CD4-positive, alpha-beta T cell treated with Interferon gamma for 1 hour (primary cell): ENCODE measurements at regions not wholly inside any gene's neighbourhood (a gene's known extent, or its start where the extent isn't known, plus 50 kb on each side); places are given as distances from the start of the nearest gene placed in this dataset.
"Not testable (repeated sequence)": the region's sequence is repeated elsewhere in the genome, so short reads cannot be mapped to it uniquely, and the experiment has no call there.

Experiments
- DNase-seq: peaks from one replicate; pipeline ENCODE4 v3.0.0-alpha.2; 2020

DNA sequence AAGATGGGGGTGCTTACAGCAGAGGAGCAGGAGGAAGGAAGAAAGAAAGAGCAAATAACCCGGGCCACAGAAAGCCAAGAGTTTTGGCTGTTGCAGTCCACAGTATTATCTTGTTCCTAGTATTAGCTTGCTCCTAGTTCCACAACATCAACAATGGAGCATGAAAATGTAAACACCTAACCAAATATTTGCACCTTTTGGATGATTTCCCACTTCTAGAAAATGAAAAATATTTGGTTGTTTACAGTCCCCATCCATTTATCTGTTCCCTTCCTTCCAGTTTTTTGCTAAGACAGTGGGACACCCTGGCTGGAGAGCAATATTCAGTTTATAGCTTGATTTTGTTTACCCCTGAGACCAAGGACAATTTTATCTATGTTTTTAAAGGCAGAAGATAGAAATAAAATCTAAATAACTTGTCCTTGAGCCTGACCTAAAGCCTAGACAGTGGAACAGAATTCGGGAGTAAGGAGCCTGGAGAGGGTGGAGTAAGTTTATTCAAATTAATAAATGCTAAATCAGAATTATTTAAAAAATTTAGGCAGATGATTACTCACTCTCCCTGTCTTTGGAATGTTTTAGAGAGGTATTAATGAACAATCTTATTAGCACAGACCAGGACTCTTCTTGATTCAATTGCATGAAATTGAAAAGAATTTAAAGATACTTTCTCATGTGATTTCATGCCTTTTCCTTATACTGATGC lies 51.6 kb downstream of the RESF1 start:
- no peak for DNase-seq

GRCh38 chr12:32012249-32012785 lies 53.1 kb downstream of the RESF1 start:
- DNase-seq, result no peak

- DNase-seq, result no peak
These were observed 55.8 kb downstream of the RESF1 start for GRCh38 chr12:32015036-32015435.

DNA sequence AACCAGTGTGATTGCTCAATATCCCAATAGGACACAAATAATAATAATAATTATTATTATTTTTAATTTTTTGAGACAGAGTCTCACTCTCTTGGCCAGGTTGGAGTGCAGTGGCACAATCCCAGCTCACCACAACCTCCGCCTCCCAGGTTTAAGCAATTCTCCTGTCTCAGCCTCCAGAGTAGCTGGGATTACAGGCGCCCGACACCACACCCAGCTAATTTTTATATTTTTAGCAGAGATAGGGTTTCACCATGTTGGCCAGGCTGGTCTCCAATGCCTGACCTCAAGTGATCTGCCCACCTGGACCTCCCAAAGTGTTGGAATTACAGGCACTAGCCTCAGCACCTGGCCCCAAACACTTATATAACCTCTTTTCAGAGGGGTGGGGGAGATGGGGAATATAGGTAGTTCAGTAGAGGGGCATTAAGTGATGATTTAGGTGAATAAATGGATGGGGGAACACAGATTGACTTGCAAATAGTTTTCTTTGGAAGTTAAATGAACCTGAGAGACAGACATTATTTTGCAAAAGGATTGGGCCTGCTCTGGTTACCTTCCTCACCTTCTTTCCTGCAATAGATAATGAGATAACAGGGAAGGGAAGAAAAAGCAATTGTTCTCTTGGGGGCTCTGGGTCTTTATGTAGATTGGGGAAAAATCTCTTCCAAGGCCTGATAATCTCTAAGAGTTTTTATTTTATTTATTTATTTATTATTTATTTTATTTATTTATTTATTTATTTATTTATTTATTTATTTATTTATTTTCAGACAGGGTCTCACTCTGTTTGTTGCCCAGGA lies 57.7 kb downstream of the RESF1 start:
- no peak for DNase-seq

GRCh38 chr12:32021346-32021773 lies 62.1 kb downstream of the RESF1 start:
- DNase-seq, result no peak

- DNase-seq, result not testable (repeated sequence)
These were observed 63.2 kb downstream of the RESF1 start for GRCh38 chr12:32022387-32022786.

- DNase-seq, result not testable (repeated sequence)
These were observed 64.6 kb downstream of the RESF1 start for GRCh38 chr12:32023861-32024260.

DNA sequence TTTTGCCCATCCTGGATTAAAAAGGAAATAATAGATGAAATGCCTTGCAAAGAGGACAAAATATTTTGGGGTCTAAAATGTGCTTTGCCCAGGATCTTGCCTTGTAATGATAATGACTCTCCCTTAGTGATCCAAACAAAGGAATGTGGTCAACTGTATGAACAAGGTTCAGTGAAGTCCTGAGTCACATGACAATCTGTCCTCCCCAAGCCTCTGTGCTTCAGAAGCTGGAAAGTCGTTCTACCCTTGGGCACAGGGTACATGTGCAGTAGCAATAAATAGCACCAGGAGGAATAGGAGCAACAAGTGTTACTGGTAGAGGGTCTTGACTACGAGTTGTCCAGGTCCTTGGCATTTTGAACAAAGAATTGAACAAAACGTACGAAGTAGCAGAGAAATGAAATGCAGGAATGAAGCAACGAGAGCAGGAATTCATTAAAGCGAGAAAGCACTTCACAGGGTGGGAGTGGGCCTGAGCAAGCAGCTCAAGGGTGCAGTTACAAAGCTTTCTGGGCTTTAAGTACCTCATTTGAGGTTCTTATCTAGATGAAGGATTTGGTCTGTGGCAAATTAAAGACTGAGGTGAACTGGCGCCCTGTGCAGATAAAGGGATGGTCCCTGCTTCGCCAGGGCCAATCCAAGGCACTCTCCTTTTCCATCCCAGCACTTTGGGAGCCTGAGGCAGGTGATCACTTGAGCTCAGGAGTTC lies 65.8 kb downstream of the RESF1 start:
- DNase-seq, result no peak

- peak; percentile 41 for DNase-seq
These were observed 66.7 kb downstream of the RESF1 start for GRCh38 chr12:32025906-32026305.

- peak; percentile 39 for DNase-seq
These were observed 68.6 kb downstream of the RESF1 start for GRCh38 chr12:32027684-32028365.

DNA sequence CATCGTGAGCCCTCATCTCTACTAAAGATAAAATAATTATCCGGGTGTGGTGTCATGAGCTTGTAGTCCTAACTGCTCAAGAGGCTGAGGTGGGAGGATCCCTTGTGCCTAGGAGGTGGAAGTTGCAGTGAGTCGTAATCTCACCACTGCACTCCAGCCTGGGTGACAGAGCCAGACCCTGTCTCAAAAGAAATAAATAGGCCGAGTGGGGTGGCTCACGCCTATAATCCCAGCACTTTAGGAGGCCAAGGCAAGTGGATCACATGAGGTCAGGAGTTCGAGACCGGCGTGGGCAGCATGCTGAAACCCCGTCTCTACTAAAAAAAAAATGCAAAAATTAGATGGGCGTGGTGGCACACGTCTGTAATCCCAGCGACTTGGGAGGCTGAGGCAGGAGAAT lies 70.9 kb downstream of the RESF1 start:
- DNase-seq, result no peak

DNA sequence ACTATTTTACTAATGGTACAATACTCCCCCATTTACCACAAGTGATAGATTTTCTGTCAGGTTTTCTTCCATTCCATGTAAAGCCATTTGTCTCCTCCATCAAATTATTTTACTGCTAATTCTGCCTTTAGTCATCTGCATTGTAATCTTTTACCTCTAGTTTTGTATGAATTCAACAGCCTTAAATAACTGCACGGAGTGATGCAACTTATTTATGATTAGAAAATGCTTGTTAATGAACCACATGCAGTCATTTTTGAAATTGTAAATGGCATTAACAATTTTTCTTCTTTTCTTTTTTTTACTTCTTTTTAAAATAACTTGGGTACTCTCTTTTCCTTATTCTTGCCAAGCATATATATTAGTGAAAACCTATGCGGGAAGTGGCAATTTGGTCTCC lies 71.5 kb downstream of the RESF1 start:
- no peak for DNase-seq

DNA sequence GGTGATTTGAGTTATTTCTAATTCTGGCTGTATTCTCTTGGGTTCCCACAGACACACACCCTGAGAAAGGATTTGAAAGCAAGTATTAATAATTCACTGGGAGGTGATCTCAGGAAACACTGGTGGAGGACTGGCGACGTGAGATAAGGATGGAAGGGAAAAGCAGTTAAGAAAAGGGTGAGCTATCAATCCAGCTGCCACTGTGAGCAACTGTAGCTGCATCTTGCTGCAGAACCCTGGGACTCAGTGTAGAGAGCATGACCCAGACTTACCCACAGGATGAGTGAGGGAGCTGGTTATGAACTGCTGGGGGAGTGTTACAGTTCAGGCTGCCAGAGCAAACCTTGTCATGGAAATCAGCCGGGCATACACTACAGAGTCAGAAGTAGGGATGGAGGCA lies 71.9 kb downstream of the RESF1 start:
- DNase-seq, result no peak

DNA sequence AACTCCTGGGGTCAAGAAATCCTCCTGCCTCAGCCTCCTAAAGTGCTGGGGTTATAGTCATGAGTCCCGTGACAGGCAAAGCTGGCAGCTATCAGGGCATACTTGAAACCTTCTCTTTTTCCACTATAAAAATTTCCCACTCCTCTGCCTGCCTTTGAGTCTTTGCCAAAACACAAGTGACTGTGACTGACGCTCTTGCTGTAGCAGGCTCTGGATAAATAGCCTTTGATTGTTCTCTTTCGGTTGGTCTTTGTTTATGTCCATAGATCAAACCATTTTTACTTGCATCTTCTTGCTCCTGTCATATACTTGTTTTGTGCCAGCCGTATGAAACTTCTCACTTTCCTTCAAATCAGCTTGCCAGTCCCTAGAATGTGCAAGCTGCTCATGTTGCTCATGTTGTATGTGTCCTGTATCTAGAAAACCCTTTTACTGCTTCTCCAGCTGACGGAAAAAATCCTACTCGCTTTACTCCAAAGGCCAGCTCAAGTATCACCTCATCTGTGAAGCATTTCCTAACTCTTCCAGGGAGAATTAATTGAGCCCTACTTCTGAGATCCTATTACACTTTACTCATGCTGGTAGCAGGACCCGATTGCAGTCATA lies 73.1 kb downstream of the RESF1 start:
- no peak for DNase-seq

- no peak for DNase-seq
These were observed 73.2 kb upstream of the BICD1 start for GRCh38 chr12:32033406-32033805.

- DNase-seq, result no peak
These were observed 72.6 kb upstream of the BICD1 start for GRCh38 chr12:32034045-32034444.

DNA sequence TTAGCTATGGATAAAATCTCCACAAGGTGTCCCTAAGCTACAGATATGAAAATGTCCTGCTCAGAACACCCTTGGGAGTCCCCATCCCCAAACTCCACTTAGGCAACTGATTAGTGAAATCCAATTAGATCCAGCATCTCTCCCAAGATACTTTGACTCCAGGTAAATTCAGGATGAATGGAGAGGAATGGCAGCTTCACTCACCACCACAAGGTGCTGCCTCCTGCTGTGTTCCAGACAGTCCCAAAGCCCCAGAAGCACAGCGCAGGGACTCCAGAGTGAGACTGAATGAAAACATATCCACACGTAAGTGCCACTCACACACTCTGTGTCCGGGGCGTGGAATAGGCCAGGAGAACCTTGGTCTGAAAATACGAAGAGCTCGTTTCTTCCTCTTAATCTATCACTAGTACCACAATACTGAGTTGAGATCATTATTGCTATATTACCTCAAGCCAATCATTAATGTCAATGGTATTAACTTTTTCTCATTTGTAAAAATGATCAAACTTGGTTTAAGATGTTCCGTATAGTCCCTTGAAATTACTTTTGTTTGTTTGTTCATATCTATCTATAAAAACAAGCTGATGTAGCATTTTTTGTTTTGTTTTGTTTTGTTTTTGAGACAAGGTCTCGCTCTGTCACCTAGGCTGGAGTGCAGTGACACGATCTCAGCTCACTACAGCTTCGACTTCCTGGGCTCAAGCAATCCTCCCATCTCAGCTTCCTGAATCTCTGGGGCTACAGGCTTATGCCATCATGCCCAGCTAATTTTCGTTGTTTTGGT lies 70.0 kb upstream of the BICD1 start:
- DNase-seq, result no peak

- DNase-seq, result no peak
These were observed 67.3 kb upstream of the BICD1 start for GRCh38 chr12:32039347-32039746.

- no peak for DNase-seq
These were observed 66.6 kb upstream of the BICD1 start for GRCh38 chr12:32039917-32040575.

DNA sequence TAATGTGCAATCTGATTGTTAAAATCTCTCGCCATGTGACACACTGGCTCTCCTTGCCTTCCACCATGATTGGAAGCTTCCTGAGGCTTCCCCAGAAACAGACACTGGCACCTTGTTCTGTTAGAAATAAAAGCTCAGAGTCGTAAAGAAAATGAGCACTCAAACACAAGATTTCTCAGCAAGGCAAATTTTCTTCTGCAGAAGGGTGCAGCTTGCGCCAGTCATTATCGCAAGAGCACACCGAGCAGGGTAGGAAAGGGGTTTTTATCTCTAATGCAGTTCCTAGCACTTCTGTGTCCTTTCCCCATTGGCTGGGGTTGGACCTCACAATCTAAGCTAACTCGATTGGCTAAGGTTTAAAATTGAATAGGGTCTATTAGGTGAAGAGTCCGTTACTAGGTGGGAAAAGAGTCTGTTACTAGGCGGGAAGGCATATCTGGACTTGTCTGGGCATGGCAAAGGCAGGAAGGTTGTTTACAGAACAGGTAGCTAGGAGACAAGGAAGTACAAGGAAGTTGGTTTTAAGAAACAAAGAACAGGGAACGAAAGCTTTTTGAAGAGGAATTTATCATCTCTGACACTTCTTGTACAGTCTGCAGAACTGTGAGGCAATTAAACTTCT lies 62.6 kb upstream of the BICD1 start:
- no peak for DNase-seq
